Esophagus muscularis mucosa (tissue), 4 donors: ENCODE measurements at regions not wholly inside any gene's neighbourhood (a gene's known extent, or its start where the extent isn't known, plus 50 kb on each side); places are given as distances from the start of the nearest gene placed in this dataset.

Source experiments
- DNase-seq: peaks from one replicate; pipeline ENCODE4 v3.0.0-alpha.2; 2017; ENCODE audit errors: extremely low spot score
- H3K27ac ChIP-seq, 4 donors: fragments of 200-600 bp; sonication (generic); replicated peaks in 1 of 4; 1 replicate in 3 of 4; 2 replicates in 1 of 4; pipeline ENCODE4 v1.5.1; 2016 to 2019; ENCODE audit warnings: mild to moderate bottlenecking in 1 of 4
- H3K27me3 ChIP-seq, 4 donors: fragments of 200-600 bp; sonication (generic); one replicate each; pipeline versions ENCODE4 v1.5.1 to v1.6.0; 2016 to 2019
- H3K36me3 ChIP-seq, 4 donors: fragments of 200-600 bp; sonication (generic); one replicate each; pipeline ENCODE4 v1.5.1; 2016 to 2019
- H3K4me1 ChIP-seq, 4 donors: fragments of 200-600 bp; sonication (generic); one replicate each; pipeline ENCODE4 v1.5.1; 2016 to 2019
- H3K4me3 ChIP-seq, 4 donors: fragments of 200-600 bp; sonication (generic); 1 replicate in 2 of 4; 2 replicates in 2 of 4; pipeline ENCODE4 v1.5.1; 2016 to 2019; ENCODE audit warnings: mild to moderate bottlenecking in 4 of 4, moderate library complexity in 1 of 4
- H3K9me3 ChIP-seq, 4 donors: fragments of 200-600 bp; sonication (generic); 1 replicate in 3 of 4; 2 replicates in 1 of 4; pipeline ENCODE4 v1.5.1; 2016 to 2019
- CTCF ChIP-seq, 3 experiments: fragments of 200-600 bp in 2 of 3; fragments of 450-650 bp in 1 of 3; sonication (generic) in 2 of 3; IDR thresholded peaks; one replicate each; pipeline ENCODE4 v1.5.1; 2017 to 2019; ENCODE audit warnings: antibody characterized with exemption in 3 of 3, mild to moderate bottlenecking in 2 of 3, moderate library complexity in 1 of 3
- EP300 ChIP-seq: sonication (generic); formaldehyde crosslinking; IDR thresholded peaks from one replicate; pipeline ENCODE4 v1.6.1; 2017; ENCODE audit warnings: antibody characterized with exemption
- POLR2A ChIP-seq: fragments of 450-650 bp; IDR thresholded peaks from one replicate; pipeline ENCODE4 v1.6.1; 2017; ENCODE audit warnings: antibody characterized with exemption, moderate library complexity, mild to moderate bottlenecking, low read depth
- POLR2AphosphoS5 ChIP-seq, 2 donors: sonication (generic); formaldehyde crosslinking; IDR thresholded peaks; one replicate each; pipeline ENCODE4 v1.6.1; 2017; ENCODE audit warnings: antibody characterized with exemption in 2 of 2
- WGBS: methylation state at CpG from one replicate; pipeline ENCODE4 v1.1.5; 2018; 5-methylcytosine and 5-hydroxymethylcytosine counted together
- intact Hi-C: fragments of 100-400 bp; cut with DNase I; formaldehyde crosslinking; loops from one replicate; pipeline ENCODE4 v1.15.1; 2023

- intact Hi-C loops = no loop called here
- Histone ChIP-seq H3K36me3 (no peaks in the 10 kb centered on the region), H3K9me3 (no peaks in the 10 kb centered on the region), H3K27ac (no peak overlapping the region), H3K4me3 (no peak overlapping the region), H3K4me1 (no peaks in the 10 kb centered on the region), H3K27me3 (peaks cover 0 to 13% (median 0%) of the 10 kb centered on the region in 4 donors)
- DNase-seq = no peak
- WGBS = 78% methylated on average over 10 of the region's 10 CpGs
- TF ChIP-seq POLR2A (no peak), POLR2AphosphoS5 (IDR thresholded peaks at IDR 0.05) (peak in 1 of 2 donors; percentile 22)
Measured at GRCh38 chr12:115583591-115583990, 693.9 kb downstream of the MED13L start.

- Histone ChIP-seq H3K4me3 (no peak overlapping the region), H3K4me1 (no peaks in the 10 kb centered on the region), H3K9me3 (no peaks in the 10 kb centered on the region), H3K36me3 (no peaks in the 10 kb centered on the region), H3K27ac (no peak overlapping the region), H3K27me3 (peaks cover 0 to 10% (median 0%) of the 10 kb centered on the region in 4 donors)
- WGBS = 83% methylated on average over 6 of the region's 6 CpGs
- no peak for DNase-seq
- intact Hi-C loops = no loop called here
- TF ChIP-seq CTCF (IDR thresholded peaks at IDR 0.05) = no peak
- no peak for TF ChIP-seq POLR2A
Measured at GRCh38 chr12:115577401-115577800, 700.1 kb downstream of the MED13L start.

- no peak for DNase-seq
- Histone ChIP-seq H3K4me1 (no peaks in the 10 kb centered on the region), H3K9me3 (no peaks in the 10 kb centered on the region), H3K27ac (no peak overlapping the region), H3K4me3 (no peak overlapping the region), H3K36me3 (no peaks in the 10 kb centered on the region), H3K27me3 (peaks cover 0 to 13% (median 0%) of the 10 kb centered on the region in 4 donors)
- intact Hi-C loops = no loop called here
- TF ChIP-seq EP300 (no peak), CTCF (IDR thresholded peaks at IDR 0.05) (no peak), POLR2A (no peak), POLR2AphosphoS5 (IDR thresholded peaks at IDR 0.05) (no peak)
- WGBS = 73% methylated on average over 7 of the region's 7 CpGs
Measured at GRCh38 chr12:115574826-115575225, 702.7 kb downstream of the MED13L start.

- TF ChIP-seq POLR2A = no peak
- no peak for TF ChIP-seq EP300
- TF ChIP-seq CTCF (IDR thresholded peaks at IDR 0.05) = no peak
- no peak for TF ChIP-seq POLR2AphosphoS5 (IDR thresholded peaks at IDR 0.05)
- H3K4me3 ChIP-seq = no peak overlapping the region
- no peak overlapping the region for H3K27ac ChIP-seq
- no peaks in the 10 kb centered on the region for H3K4me1 ChIP-seq
- H3K9me3 ChIP-seq = no peaks in the 10 kb centered on the region
- no peaks in the 10 kb centered on the region for H3K36me3 ChIP-seq
- 88% methylated on average over 2 of the region's 2 CpGs for WGBS
- H3K27me3 ChIP-seq = peaks cover 0 to 22% (median 0%) of the 10 kb centered on the region in 4 donors
- DNase-seq = no peak
- intact Hi-C loops = no loop called here
Measured at GRCh38 chr12:115572440-115572839, 705.1 kb downstream of the MED13L start.

GRCh38 chr12:115571446-115571845, 706.0 kb downstream of the MED13L start:
- H3K36me3 ChIP-seq = no peaks in the 10 kb centered on the region
- no peak overlapping the region for H3K4me3 ChIP-seq
- TF ChIP-seq EP300 (no peak), CTCF (IDR thresholded peaks at IDR 0.05) (no peak), POLR2A (no peak), POLR2AphosphoS5 (IDR thresholded peaks at IDR 0.05) (no peak)
- WGBS = 92% methylated on average over 8 of the region's 8 CpGs
- no peak overlapping the region for H3K27ac ChIP-seq
- no peaks in the 10 kb centered on the region for H3K4me1 ChIP-seq
- intact Hi-C loops = no loop called here
- H3K9me3 ChIP-seq = no peaks in the 10 kb centered on the region
- H3K27me3 ChIP-seq = peaks cover 0 to 17% (median 0%) of the 10 kb centered on the region in 4 donors
- no peak for DNase-seq
